ENCODE measurements at regions not wholly inside any gene's neighbourhood (a gene's known extent, or its start where the extent isn't known, plus 50 kb on each side); places are given as distances from the start of the nearest gene placed in this dataset.

DNA sequence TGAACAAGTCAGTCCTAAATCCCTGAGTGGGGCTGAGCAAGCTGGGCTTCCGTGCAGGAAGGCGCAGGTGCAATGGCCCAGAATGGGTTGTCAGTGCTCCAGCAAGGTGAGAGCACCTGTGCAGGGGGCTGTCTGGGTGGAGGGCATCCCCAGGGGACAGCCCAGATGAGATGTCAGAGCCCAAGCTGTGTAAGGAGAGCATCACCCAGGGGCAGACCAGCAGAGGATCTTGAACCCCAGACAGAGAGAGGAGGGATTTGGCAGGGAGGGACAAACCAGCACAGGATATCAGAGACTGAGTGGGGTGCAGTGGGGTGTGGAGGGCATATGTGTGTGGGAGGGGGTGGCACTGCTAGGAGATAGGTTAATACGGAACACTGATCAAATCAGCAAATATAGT lies 114.9 kb upstream of the TMEM45B start:
- TF ChIP-seq CTCF (IDR thresholded peaks at IDR 0.05; ENCODE audit: extremely low read depth in 1 of 2, insufficient read depth in 1 of 2, low read depth in 1 of 2, low read length in 2 of 2) (no peak), POLR2A (IDR thresholded peaks at IDR 0.05; ENCODE audit: low read depth, low read length) (no peak), FOS (IDR thresholded peaks at IDR 0.05; ENCODE audit: borderline replicate concordance, insufficient read depth, low read length) (no peak), GATA2 (IDR thresholded peaks at IDR 0.05; ENCODE audit: insufficient read depth, insufficient read length, low read depth, low read length) (no peak), MAX (IDR thresholded peaks at IDR 0.05; ENCODE audit: insufficient read depth, insufficient read length) (no peak)

All from endothelial cell of umbilical vein (primary cell).